T-helper 2 cell treated with Interferon-gamma antibody and Interleukin-4, amounts not matched to agents 5 μg/mL and 100 μg/mL, for 36 hours (primary cell): ENCODE measurements at regions not wholly inside any gene's neighbourhood (a gene's known extent, or its start where the extent isn't known, plus 50 kb on each side); places are given as distances from the start of the nearest gene placed in this dataset.

ENCODE experiments used
- DNase-seq: peaks from one replicate; pipeline ENCODE4 v3.0.0; 2021; ENCODE audit warnings: low spot score
- H3K27ac Mint-ChIP-seq: one replicate; pipeline ENCODE4 v1.8.0; 2021; ENCODE audit warnings: mild to moderate bottlenecking, mixed read lengths
- H3K27me3 Mint-ChIP-seq: one replicate; pipeline ENCODE4 v1.8.0; 2021; ENCODE audit warnings: low read depth, mixed read lengths
- H3K36me3 Mint-ChIP-seq: one replicate; pipeline ENCODE4 v1.8.0; 2021; ENCODE audit warnings: low read depth, mixed read lengths
- H3K4me1 Mint-ChIP-seq: one replicate; pipeline ENCODE4 v1.8.0; 2021; ENCODE audit warnings: low read depth, mixed read lengths
- H3K4me3 Mint-ChIP-seq: one replicate; pipeline ENCODE4 v1.8.0; 2022; ENCODE audit warnings: mild to moderate bottlenecking, moderate library complexity, mixed read lengths
- H3K9me3 Mint-ChIP-seq: one replicate; pipeline ENCODE4 v1.8.0; 2021; ENCODE audit warnings: mixed read lengths

DNA sequence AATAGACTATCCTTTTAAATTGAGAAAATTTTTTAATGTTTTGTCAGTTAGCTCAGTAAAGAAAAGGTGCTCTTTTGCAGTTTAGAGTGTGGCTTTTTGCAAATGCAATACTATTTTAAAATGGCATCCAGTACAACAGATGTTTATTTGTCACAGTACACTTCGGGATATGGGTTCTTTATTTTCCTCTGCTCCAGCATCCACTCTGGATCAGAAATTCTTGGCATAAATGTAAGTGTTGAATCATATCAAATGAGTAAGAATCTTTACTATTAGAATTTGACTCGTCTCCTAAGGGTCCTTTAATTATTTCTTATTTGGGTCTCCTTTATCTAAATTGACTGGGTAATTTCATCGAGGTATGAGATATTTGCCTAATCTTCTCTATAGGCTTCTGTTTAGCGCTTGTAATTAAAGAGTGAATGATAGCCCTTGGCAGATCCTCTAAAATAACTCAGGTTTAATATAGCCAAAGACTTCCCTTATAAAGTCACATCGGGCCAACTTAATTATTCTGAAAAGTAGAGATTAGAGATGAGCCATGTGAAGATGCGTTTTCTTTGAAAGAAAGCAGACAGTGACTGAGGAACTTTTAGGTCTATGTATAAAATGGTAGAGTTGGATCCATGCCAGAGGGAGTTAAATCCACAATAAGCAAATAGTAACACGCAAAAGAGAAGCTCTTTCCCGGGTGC, 132.7 kb downstream of the CASP12 start:
- Mint-ChIP-seq H3K9me3 (peaks cover 11% of the 10 kb centered on the region), H3K27ac (no peak overlapping the region), H3K4me3 (no peak overlapping the region)

DNA sequence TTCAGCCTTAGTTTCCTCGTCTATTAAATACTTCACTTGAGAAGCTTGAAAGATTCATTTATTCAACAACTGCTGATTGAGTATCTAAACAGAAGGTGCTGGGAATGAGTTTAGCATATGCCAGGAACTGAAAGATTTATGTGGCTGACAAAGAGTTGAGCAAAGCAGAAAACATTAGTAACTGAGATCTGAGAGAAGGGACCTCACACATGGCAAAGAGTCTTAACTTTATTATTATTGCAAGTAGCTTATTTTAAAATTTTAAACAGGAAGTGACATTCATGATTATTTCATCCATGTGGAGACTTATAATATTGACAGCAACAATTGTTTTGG, 133.6 kb downstream of the CASP12 start:
- H3K27me3 Mint-ChIP-seq: no peaks in the 10 kb centered on the region
- H3K9me3 Mint-ChIP-seq: peaks cover 20% of the 10 kb centered on the region
- H3K36me3 Mint-ChIP-seq: peaks cover 11% of the 10 kb centered on the region
- no peak overlapping the region for H3K4me3 Mint-ChIP-seq
- DNase-seq: no peak
- peaks cover 13% of the 10 kb centered on the region for H3K4me1 Mint-ChIP-seq
- H3K27ac Mint-ChIP-seq: no peak overlapping the region

More for the DNA sequence above, 132.7 kb downstream of the CASP12 start:
- no peak for DNase-seq
- no peaks in the 10 kb centered on the region for H3K27me3 Mint-ChIP-seq
- H3K4me1 Mint-ChIP-seq: peaks cover 9% of the 10 kb centered on the region
- H3K36me3 Mint-ChIP-seq: peaks cover 4% of the 10 kb centered on the region

DNA sequence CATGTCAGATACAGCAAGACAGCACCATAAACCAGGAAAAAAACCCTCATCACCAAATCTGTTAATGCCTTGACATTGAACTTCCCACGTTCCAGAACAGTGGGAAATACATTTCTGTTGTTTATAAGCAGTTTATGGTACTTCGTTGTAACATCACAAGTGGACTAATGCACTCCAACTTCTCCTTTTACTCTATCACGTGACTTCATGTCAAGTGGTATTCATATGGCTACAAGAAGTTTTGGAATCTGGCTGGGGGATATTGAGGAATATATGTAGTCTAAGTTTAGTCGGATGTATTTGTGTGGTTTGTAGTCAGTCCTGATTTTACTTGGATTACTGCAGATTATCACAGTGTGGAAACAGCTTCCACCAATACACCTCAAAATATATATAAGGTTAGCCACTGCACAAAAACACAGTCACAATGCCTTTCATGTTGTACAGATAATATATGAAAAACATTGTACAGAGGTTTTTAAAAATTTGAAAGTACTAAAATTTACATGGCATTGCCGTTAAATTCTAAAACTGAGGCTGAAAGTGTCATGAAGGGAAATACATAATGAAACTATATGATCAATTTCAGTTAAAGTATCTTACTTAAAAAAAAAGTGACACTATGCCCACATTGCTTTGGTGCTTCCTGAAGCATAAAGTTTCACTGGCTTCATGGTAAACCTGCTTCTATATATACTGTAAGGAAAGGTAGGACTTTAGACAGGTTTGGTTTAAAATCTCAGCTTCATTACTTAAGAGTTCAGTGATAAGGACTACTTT, 134.1 kb downstream of the CASP12 start:
- Mint-ChIP-seq H3K27me3 (no peaks in the 10 kb centered on the region), H3K27ac (no peak overlapping the region), H3K4me1 (peaks cover 13% of the 10 kb centered on the region), H3K4me3 (no peak overlapping the region), H3K9me3 (peaks cover 26% of the 10 kb centered on the region), H3K36me3 (peaks cover 13% of the 10 kb centered on the region)
- DNase-seq: no peak

DNA sequence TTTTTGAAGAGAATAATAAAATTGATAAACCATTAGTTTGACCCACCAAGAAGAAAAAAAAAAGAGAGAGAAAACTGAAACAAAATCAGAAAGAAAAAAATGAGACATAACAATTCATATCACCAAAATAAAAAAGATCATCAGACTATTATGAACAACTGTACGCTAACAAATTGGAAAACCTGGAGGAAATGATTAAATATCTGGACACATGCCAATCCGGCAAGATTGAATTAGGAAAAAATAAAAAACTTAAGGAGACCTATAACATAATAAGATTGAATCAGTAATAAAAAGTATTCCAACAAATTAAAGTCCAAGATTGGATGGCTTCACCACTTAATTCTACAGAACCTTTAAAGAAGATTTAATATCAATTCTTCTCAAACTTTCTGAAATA, 136.7 kb downstream of the CASP12 start:
- DNase-seq: no peak
- Mint-ChIP-seq H3K4me1 (peaks cover 13% of the 10 kb centered on the region), H3K27me3 (no peaks in the 10 kb centered on the region), H3K9me3 (peaks cover 30% of the 10 kb centered on the region), H3K4me3 (no peak overlapping the region), H3K27ac (no peak overlapping the region), H3K36me3 (peaks cover 16% of the 10 kb centered on the region)

DNA sequence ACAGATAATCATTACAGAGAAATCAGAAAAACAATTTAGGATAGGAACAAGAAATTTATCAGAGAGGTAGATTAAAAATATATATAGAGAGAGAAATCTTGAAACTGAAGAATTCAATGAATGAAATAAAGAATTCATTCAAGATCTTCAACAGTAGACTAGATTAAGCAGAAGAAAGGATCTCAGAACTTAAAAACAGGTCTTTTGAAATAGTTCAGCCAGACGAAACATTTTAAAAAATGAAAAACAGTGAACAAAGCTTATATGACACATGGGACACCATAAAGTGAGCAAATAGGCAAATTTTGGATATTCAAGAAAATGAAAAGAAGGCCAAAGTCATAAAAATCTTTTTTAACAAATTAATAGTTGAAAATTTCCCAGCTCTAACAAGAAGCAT, 138.8 kb downstream of the CASP12 start:
- Mint-ChIP-seq H3K4me1 (peaks cover 8% of the 10 kb centered on the region), H3K27ac (no peak overlapping the region), H3K4me3 (no peak overlapping the region), H3K9me3 (peaks cover 30% of the 10 kb centered on the region), H3K27me3 (no peaks in the 10 kb centered on the region), H3K36me3 (peaks cover 15% of the 10 kb centered on the region)
- DNase-seq: no peak

DNA sequence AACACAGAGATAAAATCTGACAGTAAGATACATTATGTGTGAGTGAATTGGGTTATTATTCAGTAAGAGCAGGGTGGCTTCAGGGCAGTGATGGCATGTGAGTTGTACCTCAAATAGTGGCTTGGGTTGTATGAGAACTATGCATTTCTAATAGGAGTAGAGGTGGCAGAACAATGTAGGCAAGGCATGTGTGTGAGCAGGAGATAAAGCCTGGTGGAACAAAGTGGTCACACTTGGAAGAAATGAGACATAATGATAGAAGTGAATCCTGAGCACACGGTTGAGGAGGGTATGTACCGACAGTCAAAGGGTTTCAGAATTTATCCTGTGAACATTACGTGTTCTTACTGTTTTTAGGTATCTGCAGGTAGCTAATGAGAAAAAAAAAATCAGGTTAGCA, 159.3 kb downstream of the CASP12 start:
- H3K9me3 Mint-ChIP-seq: no peaks in the 10 kb centered on the region

DNA sequence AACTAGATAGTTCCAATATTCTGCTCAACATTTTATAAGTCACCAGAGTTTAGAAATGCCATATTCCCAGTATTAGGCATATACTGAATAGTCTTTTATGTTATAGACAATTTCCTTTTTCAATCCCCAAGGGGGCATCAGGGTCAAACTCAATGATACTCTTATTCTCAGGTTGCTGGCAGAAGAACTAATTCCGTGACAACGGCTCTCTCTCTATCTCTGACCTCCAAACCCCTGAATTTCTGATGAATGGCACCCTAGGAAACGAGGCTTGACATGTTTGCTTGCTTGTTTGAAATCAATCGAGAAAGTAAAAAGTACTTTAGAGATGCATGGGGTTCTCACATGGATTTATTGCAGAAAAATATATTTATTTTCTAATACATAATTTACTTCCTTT, 160.1 kb downstream of the CASP12 start:
- no peak overlapping the region for H3K27ac Mint-ChIP-seq

More for the DNA sequence above, 159.3 kb downstream of the CASP12 start:
- Mint-ChIP-seq H3K27me3 (no peaks in the 10 kb centered on the region), H3K4me3 (no peak overlapping the region), H3K27ac (no peak overlapping the region), H3K36me3 (no peaks in the 10 kb centered on the region), H3K4me1 (peaks cover 17% of the 10 kb centered on the region)
- no peak for DNase-seq

DNA sequence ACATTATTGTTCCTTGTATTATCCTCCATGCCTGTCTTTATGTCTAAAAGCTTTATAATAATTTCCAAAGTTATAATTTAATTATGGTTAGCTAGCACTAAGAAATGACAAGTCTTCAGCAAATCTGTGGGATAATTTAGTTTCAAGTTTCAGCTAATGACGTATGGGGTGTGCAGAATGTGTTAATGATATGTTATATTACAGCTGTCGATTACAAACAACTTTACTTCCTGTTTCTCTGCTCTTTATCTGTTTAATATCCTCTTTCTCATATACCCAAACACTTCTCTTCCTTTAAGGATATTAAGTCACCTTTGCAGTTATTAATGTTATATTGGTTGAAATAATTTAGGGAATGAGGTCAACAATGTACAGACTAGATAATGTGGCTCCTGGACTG, 161.8 kb downstream of the CASP12 start:
- Mint-ChIP-seq H3K4me3 (no peak overlapping the region), H3K9me3 (no peaks in the 10 kb centered on the region), H3K4me1 (peaks cover 25% of the 10 kb centered on the region), H3K27ac (no peak overlapping the region), H3K27me3 (no peaks in the 10 kb centered on the region), H3K36me3 (no peaks in the 10 kb centered on the region)
- DNase-seq: no peak

More for the DNA sequence above, 160.1 kb downstream of the CASP12 start:
- Mint-ChIP-seq H3K4me1 (peaks cover 17% of the 10 kb centered on the region), H3K36me3 (no peaks in the 10 kb centered on the region), H3K4me3 (no peak overlapping the region), H3K9me3 (no peaks in the 10 kb centered on the region), H3K27me3 (no peaks in the 10 kb centered on the region)
- no peak for DNase-seq

DNA sequence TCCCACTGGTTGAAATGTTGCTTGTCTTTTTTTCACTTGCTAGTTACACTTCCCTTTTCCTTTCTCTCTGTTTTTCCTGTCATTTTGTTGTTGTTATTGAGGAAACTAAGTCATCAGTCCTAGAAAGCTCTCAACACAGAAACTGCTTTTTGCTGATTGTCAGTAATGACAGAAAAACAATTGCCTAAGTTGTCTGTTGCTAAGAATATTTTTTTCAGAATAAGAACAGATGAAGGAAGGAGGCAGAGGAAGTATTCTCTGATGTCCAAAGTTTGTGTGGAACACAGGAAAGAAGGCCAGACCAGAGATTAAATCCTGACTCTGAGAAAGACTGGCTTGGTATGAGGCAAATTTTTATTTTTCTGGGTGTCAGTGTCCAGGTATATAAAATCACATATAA, 163.3 kb downstream of the CASP12 start:
- Mint-ChIP-seq H3K27ac (no peak overlapping the region), H3K4me3 (no peak overlapping the region), H3K27me3 (no peaks in the 10 kb centered on the region), H3K9me3 (no peaks in the 10 kb centered on the region), H3K4me1 (peaks cover 32% of the 10 kb centered on the region), H3K36me3 (no peaks in the 10 kb centered on the region)
- no peak for DNase-seq

DNA sequence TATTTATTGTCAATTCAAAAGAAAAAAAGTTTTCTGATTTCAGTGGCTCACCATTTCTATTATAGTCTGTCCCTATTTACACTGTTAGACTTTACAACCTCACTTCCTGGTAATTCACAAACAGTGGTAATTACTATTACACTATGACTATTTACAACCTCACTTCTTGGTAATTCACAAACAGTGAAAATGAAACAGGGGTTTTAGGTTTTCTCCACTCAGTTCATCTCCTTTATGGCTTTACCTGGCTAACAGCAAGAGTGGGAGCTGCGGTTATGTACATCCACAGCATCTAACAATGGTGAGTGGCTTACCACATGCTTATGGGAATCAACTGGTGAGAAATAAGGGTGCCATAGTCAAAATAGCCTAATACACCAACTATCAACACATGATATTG, 166.4 kb downstream of the CASP12 start:
- peak overlapping the region; percentile 24 for H3K27ac Mint-ChIP-seq
- no peak overlapping the region for H3K4me3 Mint-ChIP-seq
- no peaks in the 10 kb centered on the region for H3K9me3 Mint-ChIP-seq
- no peaks in the 10 kb centered on the region for H3K27me3 Mint-ChIP-seq
- no peak for DNase-seq
- H3K4me1 Mint-ChIP-seq: peaks cover 27% of the 10 kb centered on the region
- H3K36me3 Mint-ChIP-seq: peaks cover 2% of the 10 kb centered on the region

DNA sequence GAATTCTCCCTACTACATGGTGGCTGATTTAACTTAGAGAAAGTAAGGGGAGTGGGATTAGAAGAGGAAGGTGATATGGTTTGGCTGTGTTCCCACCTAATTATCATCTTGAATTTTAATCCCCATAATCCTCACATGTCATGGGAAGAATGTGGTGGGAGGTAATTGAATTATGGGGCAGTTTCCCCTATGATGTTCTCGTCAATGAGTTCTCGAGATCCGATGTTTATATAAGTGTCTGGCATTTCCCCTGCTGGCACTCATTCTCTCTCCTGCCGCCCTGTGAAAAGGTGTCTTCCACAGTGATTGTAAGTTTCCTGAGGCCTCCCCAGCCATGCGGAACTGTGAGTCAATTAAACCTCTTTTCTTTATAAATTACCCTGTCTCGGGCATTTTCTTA, 169.3 kb downstream of the CASP12 start:
- Mint-ChIP-seq H3K27ac (no peak overlapping the region), H3K36me3 (peaks cover 3% of the 10 kb centered on the region), H3K4me1 (peaks cover 18% of the 10 kb centered on the region)

DNA sequence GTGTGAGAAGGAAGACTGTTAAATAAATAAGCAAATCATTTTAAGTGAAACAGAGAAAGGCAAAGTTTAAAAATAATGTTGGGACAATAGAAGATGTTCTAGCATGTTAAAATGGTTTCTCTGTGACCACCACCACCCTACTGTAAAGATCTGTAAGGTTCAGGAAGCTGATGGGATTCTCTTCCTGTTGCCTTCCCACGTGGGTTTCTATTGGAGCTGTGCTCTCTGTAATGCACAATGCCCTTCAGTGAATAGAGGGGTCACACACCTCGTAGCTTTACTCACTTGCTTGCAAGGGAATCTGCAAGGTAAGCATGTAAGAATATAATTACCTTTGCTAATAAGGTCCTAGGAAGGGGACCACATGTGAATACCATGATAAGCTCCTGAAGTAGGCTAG, 170.5 kb downstream of the CASP12 start:
- Mint-ChIP-seq H3K27ac (no peak overlapping the region), H3K27me3 (no peaks in the 10 kb centered on the region), H3K36me3 (peaks cover 5% of the 10 kb centered on the region), H3K9me3 (peaks cover 11% of the 10 kb centered on the region), H3K4me1 (peaks cover 18% of the 10 kb centered on the region), H3K4me3 (no peak overlapping the region)
- DNase-seq: no peak

More for the DNA sequence above, 169.3 kb downstream of the CASP12 start:
- no peaks in the 10 kb centered on the region for H3K9me3 Mint-ChIP-seq
- H3K4me3 Mint-ChIP-seq: no peak overlapping the region
- no peak for DNase-seq
- H3K27me3 Mint-ChIP-seq: no peaks in the 10 kb centered on the region

DNA sequence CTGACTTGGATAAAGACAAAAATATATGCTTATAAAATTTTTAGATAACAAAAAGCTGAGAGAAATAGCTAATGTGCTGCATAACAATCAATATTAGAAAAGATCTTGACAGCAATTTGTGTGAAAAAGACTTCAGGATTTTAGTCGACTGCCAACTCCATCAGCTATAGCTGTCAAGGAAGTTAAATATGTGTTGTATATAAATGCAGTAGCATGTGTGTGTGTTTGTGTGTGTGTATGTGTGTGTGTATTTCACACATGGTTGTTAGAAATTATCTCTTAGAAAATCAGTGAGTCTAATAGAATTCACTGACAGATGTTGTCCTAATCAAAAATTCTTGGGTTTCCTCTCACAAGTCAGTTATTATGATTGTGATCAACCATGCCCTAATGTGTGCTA, 171.2 kb downstream of the CASP12 start:
- H3K27ac Mint-ChIP-seq: no peak overlapping the region

DNA sequence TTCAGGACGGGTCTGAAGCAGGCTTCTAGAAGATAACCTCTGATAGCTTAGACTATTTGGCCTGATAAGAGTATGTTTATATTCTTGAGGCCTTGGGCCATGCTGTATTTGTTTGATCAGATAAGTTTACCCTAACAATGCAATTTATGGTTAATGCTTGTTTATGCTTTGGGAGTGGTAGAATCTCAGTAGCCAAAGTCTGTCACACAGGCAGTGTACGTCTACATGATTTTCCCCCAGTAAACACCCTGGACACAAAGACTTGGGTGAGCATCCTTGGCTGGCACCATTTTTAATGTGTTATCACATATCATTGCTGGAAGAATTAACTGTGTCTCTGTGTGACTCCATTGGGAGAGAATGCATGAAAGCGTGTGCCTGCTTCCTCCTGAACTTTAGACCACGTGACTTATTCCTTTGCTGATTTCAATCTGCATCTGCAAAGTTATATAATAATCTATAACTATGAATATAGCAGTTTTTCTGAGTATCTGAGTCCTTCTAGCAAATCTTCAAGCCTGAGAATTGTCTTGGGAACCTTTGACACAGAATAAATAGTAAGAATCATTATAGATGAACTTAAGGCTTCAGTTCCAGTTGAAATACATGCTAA, 172.4 kb downstream of the CASP12 start:
- peaks cover 20% of the 10 kb centered on the region for H3K9me3 Mint-ChIP-seq
- H3K4me3 Mint-ChIP-seq: no peak overlapping the region
- H3K4me1 Mint-ChIP-seq: peaks cover 8% of the 10 kb centered on the region
- H3K36me3 Mint-ChIP-seq: peaks cover 7% of the 10 kb centered on the region
- no peak for DNase-seq
- H3K27me3 Mint-ChIP-seq: no peaks in the 10 kb centered on the region
- no peak overlapping the region for H3K27ac Mint-ChIP-seq

More for the DNA sequence above, 171.2 kb downstream of the CASP12 start:
- H3K9me3 Mint-ChIP-seq: peaks cover 15% of the 10 kb centered on the region
- H3K4me3 Mint-ChIP-seq: no peak overlapping the region
- H3K36me3 Mint-ChIP-seq: peaks cover 5% of the 10 kb centered on the region
- no peaks in the 10 kb centered on the region for H3K27me3 Mint-ChIP-seq
- DNase-seq: no peak
- H3K4me1 Mint-ChIP-seq: peaks cover 13% of the 10 kb centered on the region
